ENCODE measurements at regions not wholly inside any gene's neighbourhood (a gene's known extent, or its start where the extent isn't known, plus 50 kb on each side); places are given as distances from the start of the nearest gene placed in this dataset.

GRCh38 chr9:93801120-93801519, 154.0 kb downstream of the BARX1 start:
- H3K27ac ChIP-seq = no peak overlapping the region
- no peak for TF ChIP-seq CTCF (IDR thresholded peaks at IDR 0.05)
- no peaks in the 10 kb centered on the region for H3K36me3 ChIP-seq (ENCODE audit: control insufficient read depth, insufficient read depth, low read length)
- no peaks in the 10 kb centered on the region for H3K27me3 ChIP-seq (ENCODE audit: control insufficient read depth, insufficient read depth, low read length)
- H3K9ac ChIP-seq = no peak overlapping the region
- H3K4me3 ChIP-seq (ENCODE audit: low read depth, low read length) = no peak overlapping the region
- H3K9me3 ChIP-seq (ENCODE audit: control insufficient read depth, low read length) = no peaks in the 10 kb centered on the region
- H3K4me1 ChIP-seq = no peaks in the 10 kb centered on the region
- no peaks in the 10 kb centered on the region for H3K79me2 ChIP-seq
- no peak overlapping the region for H2AFZ ChIP-seq
- no peak overlapping the region for H3K4me2 ChIP-seq (ENCODE audit: low read length)

- TF ChIP-seq CTCF (IDR thresholded peaks at IDR 0.05) = no peak
- no peak overlapping the region for H2AFZ ChIP-seq
Measured at GRCh38 chr9:93792358-93792757, 162.8 kb downstream of the BARX1 start.

GRCh38 chr9:93786204-93786603, 169.0 kb downstream of the BARX1 start:
- H3K27me3 ChIP-seq (ENCODE audit: control insufficient read depth, insufficient read depth, low read length) = no peaks in the 10 kb centered on the region
- no peak for TF ChIP-seq CTCF (IDR thresholded peaks at IDR 0.05)

More at GRCh38 chr9:93792358-93792757, 162.8 kb downstream of the BARX1 start:
- H3K79me2 ChIP-seq = no peaks in the 10 kb centered on the region
- H3K36me3 ChIP-seq (ENCODE audit: control insufficient read depth, insufficient read depth, low read length) = no peaks in the 10 kb centered on the region
- H3K4me3 ChIP-seq (ENCODE audit: low read depth, low read length) = no peak overlapping the region
- no peaks in the 10 kb centered on the region for H3K27me3 ChIP-seq (ENCODE audit: control insufficient read depth, insufficient read depth, low read length)
- H3K9me3 ChIP-seq (ENCODE audit: control insufficient read depth, low read length) = no peaks in the 10 kb centered on the region
- H3K9ac ChIP-seq = no peak overlapping the region
- no peaks in the 10 kb centered on the region for H3K4me1 ChIP-seq
- H3K27ac ChIP-seq = no peak overlapping the region
- H3K4me2 ChIP-seq (ENCODE audit: low read length) = no peak overlapping the region

GRCh38 chr9:93776873-93777272, 178.3 kb downstream of the BARX1 start:
- Histone ChIP-seq H3K27ac (no peak overlapping the region), H3K79me2 (no peaks in the 10 kb centered on the region), H3K4me2 (ENCODE audit: low read length) (no peak overlapping the region), H3K4me3 (ENCODE audit: low read depth, low read length) (no peak overlapping the region), H3K36me3 (ENCODE audit: control insufficient read depth, insufficient read depth, low read length) (no peaks in the 10 kb centered on the region), H3K27me3 (ENCODE audit: control insufficient read depth, insufficient read depth, low read length) (no peaks in the 10 kb centered on the region), H3K4me1 (no peaks in the 10 kb centered on the region), H2AFZ (no peak overlapping the region), H3K9ac (no peak overlapping the region), H3K9me3 (ENCODE audit: control insufficient read depth, low read length) (no peaks in the 10 kb centered on the region)
- no peak for TF ChIP-seq CTCF (IDR thresholded peaks at IDR 0.05)

More at GRCh38 chr9:93786204-93786603, 169.0 kb downstream of the BARX1 start:
- Histone ChIP-seq H3K4me1 (no peaks in the 10 kb centered on the region), H3K4me2 (ENCODE audit: low read length) (no peak overlapping the region), H3K9ac (no peak overlapping the region), H3K36me3 (ENCODE audit: control insufficient read depth, insufficient read depth, low read length) (no peaks in the 10 kb centered on the region), H3K27ac (no peak overlapping the region), H3K4me3 (ENCODE audit: low read depth, low read length) (no peak overlapping the region), H2AFZ (no peak overlapping the region), H3K9me3 (ENCODE audit: control insufficient read depth, low read length) (no peaks in the 10 kb centered on the region), H3K79me2 (no peaks in the 10 kb centered on the region)

GRCh38 chr9:93776256-93776655, 178.9 kb downstream of the BARX1 start:
- H3K4me3 ChIP-seq (ENCODE audit: low read depth, low read length) = no peak overlapping the region
- H2AFZ ChIP-seq = no peak overlapping the region
- H3K9ac ChIP-seq = no peak overlapping the region
- TF ChIP-seq CTCF (IDR thresholded peaks at IDR 0.05) = no peak
- H3K36me3 ChIP-seq (ENCODE audit: control insufficient read depth, insufficient read depth, low read length) = no peaks in the 10 kb centered on the region
- H3K9me3 ChIP-seq (ENCODE audit: control insufficient read depth, low read length) = no peaks in the 10 kb centered on the region
- no peak overlapping the region for H3K4me2 ChIP-seq (ENCODE audit: low read length)
- H3K79me2 ChIP-seq = no peaks in the 10 kb centered on the region
- no peak overlapping the region for H3K27ac ChIP-seq
- H3K4me1 ChIP-seq = no peaks in the 10 kb centered on the region
- no peaks in the 10 kb centered on the region for H3K27me3 ChIP-seq (ENCODE audit: control insufficient read depth, insufficient read depth, low read length)

Data from parathyroid adenoma (tissue), 2 donors.